ENCODE measurements at regions not wholly inside any gene's neighbourhood (a gene's known extent, or its start where the extent isn't known, plus 50 kb on each side); places are given as distances from the start of the nearest gene placed in this dataset.

DNA sequence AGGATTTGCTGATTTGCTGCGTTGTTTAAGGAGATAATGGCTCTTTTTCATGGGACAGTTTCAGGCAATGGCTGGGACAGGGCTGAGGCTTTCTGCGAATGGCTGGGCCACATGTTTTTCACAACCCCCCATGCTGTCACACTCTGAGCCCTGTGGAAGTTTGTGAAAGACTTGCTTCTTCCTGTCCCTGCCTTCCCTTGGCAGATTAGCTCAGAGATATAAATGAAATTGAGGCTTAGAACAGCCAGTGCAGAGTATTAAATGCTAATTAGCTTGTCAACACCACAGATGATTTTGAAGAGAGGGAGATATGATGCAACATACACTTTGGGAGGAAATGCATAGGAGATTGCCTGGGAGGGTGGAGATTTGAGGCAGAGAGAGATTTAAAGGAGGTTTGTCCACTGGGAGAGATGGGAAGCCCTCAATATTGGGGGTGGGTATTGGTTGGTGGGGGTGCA lies 232.0 kb downstream of the SH2D4B start:
- TF ChIP-seq POLR2A (IDR thresholded peaks at IDR 0.05) = no peak
- TF ChIP-seq, protein P1, sequence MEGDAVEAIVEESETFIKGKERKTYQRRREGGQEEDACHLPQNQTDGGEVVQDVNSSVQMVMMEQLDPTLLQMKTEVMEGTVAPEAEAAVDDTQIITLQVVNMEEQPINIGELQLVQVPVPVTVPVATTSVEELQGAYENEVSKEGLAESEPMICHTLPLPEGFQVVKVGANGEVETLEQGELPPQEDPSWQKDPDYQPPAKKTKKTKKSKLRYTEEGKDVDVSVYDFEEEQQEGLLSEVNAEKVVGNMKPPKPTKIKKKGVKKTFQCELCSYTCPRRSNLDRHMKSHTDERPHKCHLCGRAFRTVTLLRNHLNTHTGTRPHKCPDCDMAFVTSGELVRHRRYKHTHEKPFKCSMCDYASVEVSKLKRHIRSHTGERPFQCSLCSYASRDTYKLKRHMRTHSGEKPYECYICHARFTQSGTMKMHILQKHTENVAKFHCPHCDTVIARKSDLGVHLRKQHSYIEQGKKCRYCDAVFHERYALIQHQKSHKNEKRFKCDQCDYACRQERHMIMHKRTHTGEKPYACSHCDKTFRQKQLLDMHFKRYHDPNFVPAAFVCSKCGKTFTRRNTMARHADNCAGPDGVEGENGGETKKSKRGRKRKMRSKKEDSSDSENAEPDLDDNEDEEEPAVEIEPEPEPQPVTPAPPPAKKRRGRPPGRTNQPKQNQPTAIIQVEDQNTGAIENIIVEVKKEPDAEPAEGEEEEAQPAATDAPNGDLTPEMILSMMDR (IDR thresholded peaks at IDR 0.05) = no peak
- no peaks in the 10 kb centered on the region for H3K9me3 ChIP-seq
- no peaks in the 10 kb centered on the region for H3K36me3 ChIP-seq
- no peaks in the 10 kb centered on the region for H3K27me3 ChIP-seq
- H3K27ac ChIP-seq = no peak overlapping the region
- H3K4me3 ChIP-seq = no peak overlapping the region
- H3K4me1 ChIP-seq = no peaks in the 10 kb centered on the region
- no peak for DNase-seq

DNA sequence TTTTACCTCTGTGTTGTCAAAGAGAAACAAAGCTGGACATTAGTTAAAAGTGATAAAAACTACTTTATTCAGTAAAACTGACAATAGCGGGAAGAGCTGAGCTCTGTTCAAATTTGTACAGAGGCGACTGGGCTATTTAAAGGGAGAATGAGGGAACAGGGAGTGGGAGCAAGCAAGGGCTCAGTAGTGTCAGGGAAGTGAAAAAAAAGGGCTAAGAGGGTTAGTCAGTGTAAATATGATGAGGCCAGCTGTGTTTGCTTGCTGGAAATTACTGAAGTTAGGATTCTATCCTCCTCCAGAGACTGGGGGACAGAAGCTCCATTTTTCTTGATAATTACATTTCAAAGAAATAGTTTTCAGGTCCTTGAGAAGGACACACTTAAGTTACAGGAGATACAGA lies 232.5 kb downstream of the SH2D4B start:
- Histone ChIP-seq H3K4me1 (no peaks in the 10 kb centered on the region), H3K36me3 (no peaks in the 10 kb centered on the region), H3K27me3 (no peaks in the 10 kb centered on the region), H3K4me3 (no peak overlapping the region), H3K27ac (no peak overlapping the region), H3K9me3 (no peaks in the 10 kb centered on the region)
- TF ChIP-seq, protein P1 (IDR thresholded peaks at IDR 0.05) = no peak
- TF ChIP-seq POLR2A (IDR thresholded peaks at IDR 0.05) = no peak
- DNase-seq = no peak

DNA sequence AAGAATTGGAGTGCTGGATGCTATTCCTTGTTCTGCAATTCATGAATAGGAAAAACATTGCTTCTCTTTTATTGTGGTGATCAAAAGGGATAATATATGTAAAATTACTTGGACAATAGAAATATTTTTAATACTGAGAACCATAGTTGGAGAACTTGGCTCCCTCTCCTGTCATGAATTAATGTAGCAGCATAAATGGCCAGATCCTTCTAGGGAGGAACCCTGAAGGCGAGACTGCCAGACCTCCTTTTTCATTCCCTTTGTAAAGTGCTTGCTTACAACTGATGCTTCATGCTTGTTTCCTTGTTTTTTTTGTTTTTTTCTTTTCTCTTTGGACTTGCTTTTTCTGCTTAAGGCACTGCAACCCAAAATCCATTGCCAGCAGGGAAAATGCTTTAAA lies 233.6 kb downstream of the SH2D4B start:
- Histone ChIP-seq H3K4me3 (no peak overlapping the region), H3K4me1 (no peaks in the 10 kb centered on the region), H3K27ac (no peak overlapping the region), H3K36me3 (no peaks in the 10 kb centered on the region), H3K27me3 (no peaks in the 10 kb centered on the region), H3K9me3 (no peaks in the 10 kb centered on the region)
- no peak for DNase-seq
- TF ChIP-seq, protein P1 (IDR thresholded peaks at IDR 0.05) = no peak
- no peak for TF ChIP-seq POLR2A (IDR thresholded peaks at IDR 0.05)

DNA sequence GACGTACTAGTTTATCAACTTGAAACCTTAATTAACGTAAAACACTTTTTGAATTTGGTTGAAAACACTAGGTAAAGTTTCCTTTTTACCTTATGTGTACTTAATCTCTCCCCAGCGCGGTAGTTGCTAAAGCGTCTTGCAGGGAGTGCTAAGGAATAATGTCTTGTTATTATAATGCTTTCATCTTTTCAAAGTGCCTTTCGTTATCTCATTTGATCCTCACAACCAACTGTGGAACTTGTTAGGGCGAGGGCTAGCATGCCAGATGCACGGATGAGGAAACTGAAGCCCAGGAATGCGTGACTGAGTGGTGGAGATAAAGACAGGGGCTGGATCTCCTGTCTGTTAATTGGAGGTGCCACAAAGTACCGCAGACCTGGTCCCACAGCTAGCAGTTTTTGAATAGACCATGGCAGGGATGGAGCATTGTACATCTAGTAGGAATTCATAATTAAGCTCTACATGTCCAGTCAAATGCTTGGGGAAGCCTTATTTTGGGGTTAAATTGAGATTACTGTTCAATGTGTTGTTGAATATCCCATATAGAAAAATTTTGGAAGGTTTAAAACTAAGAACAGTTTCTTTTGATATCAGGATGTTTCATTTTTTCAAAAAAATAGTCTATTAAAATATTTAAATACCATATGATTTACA lies 234.3 kb downstream of the SH2D4B start:
- no peak for DNase-seq
- no peak overlapping the region for H3K27ac ChIP-seq
- no peaks in the 10 kb centered on the region for H3K4me1 ChIP-seq
- H3K27me3 ChIP-seq = no peaks in the 10 kb centered on the region
- H3K4me3 ChIP-seq = no peak overlapping the region
- no peak for TF ChIP-seq POLR2A (IDR thresholded peaks at IDR 0.05)
- TF ChIP-seq, protein P1 (IDR thresholded peaks at IDR 0.05) = no peak
- H3K36me3 ChIP-seq = no peaks in the 10 kb centered on the region
- no peaks in the 10 kb centered on the region for H3K9me3 ChIP-seq

DNA sequence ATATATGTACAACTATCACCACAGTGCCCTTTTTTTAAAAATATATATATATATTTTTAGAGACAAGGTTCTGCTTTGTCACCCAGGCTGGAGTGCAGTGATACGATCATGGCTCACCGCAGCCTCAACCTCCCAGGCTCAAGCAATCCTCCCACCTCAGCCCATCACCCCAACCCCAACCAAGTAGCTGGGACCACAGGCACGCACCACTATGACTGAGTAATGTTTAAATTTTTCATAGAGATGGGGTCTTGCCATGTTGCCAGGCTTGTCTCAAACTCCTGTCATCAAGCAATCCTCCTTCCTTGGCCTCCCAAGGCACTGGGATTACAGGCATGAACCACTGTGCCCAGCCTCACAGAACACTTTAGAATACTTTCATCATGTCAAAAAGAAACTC lies 234.9 kb downstream of the SH2D4B start:
- no peaks in the 10 kb centered on the region for H3K9me3 ChIP-seq
- H3K4me3 ChIP-seq = no peak overlapping the region
- H3K4me1 ChIP-seq = no peaks in the 10 kb centered on the region
- H3K27ac ChIP-seq = no peak overlapping the region
- no peaks in the 10 kb centered on the region for H3K27me3 ChIP-seq
- no peak for DNase-seq
- no peaks in the 10 kb centered on the region for H3K36me3 ChIP-seq
- TF ChIP-seq, protein P1 (IDR thresholded peaks at IDR 0.05) = no peak
- no peak for TF ChIP-seq POLR2A (IDR thresholded peaks at IDR 0.05)

DNA sequence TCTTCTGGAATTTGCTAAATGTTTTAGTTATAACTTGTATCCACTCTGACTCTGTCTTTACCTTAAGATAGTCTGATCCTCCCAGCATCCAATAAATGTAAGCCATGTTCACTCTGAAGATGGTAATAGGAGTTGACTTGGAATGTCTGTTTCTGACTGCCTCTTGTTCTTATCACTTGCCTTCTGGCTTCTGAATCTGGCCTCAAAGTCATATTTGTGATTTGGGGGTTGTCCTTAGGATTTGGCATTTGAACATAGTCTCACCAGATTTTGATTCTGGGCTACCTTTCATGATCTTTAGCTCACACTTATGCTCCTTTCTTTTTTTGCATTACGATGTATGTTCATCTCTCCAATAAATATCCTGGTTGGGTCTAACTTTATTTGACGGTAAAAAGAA lies 247.0 kb downstream of the SH2D4B start:
- no peak for TF ChIP-seq POLR2A (IDR thresholded peaks at IDR 0.05)
- TF ChIP-seq, protein P1 (IDR thresholded peaks at IDR 0.05) = no peak
- no peaks in the 10 kb centered on the region for H3K36me3 ChIP-seq
- H3K4me3 ChIP-seq = no peak overlapping the region
- no peaks in the 10 kb centered on the region for H3K27me3 ChIP-seq
- no peaks in the 10 kb centered on the region for H3K9me3 ChIP-seq
- H3K27ac ChIP-seq = no peak overlapping the region
- no peak for DNase-seq
- H3K4me1 ChIP-seq = no peaks in the 10 kb centered on the region
